GM23248 (cell line): ENCODE measurements at regions not wholly inside any gene's neighbourhood (a gene's known extent, or its start where the extent isn't known, plus 50 kb on each side); places are given as distances from the start of the nearest gene placed in this dataset.

Experiments used
- DNase-seq: peaks from one replicate; pipeline ENCODE4 v3.0.0-alpha.2; 2015
- H2AFZ ChIP-seq: fragments of 200-600 bp; sonication (generic); 2 replicates; pipeline ENCODE4 v1.6.1; 2016; ENCODE audit warnings: antibody characterized with exemption
- H3F3A ChIP-seq: fragments of 200-600 bp; sonication (generic); 2 replicates; pipeline ENCODE4 v1.6.1; 2016; ENCODE audit warnings: mild to moderate bottlenecking, antibody characterized with exemption, mixed run types; ENCODE audit not compliant: insufficient read depth
- H3K27ac ChIP-seq: fragments of 200-600 bp; sonication (generic); 2 replicates; pipeline ENCODE4 v1.5.1; 2016; ENCODE audit warnings: mild to moderate bottlenecking
- H3K27me3 ChIP-seq: fragments of 200-600 bp; sonication (generic); replicated peaks from 2 replicates; pipeline ENCODE4 v1.6.1; 2016; ENCODE audit warnings: mild to moderate bottlenecking; ENCODE audit not compliant: insufficient read depth
- H3K36me3 ChIP-seq: fragments of 200-600 bp; sonication (generic); 2 replicates; pipeline ENCODE4 v1.6.1; 2016; ENCODE audit warnings: low read depth, mild to moderate bottlenecking
- H3K4me1 ChIP-seq: fragments of 200-600 bp; sonication (generic); 2 replicates; pipeline ENCODE4 v1.6.1; 2016; ENCODE audit warnings: mild to moderate bottlenecking; ENCODE audit not compliant: insufficient read depth
- H3K4me2 ChIP-seq: fragments of 200-600 bp; sonication (generic); one replicate; pipeline ENCODE4 v1.6.1; 2016; ENCODE audit warnings: mild to moderate bottlenecking; ENCODE audit not compliant: unreplicated experiment
- H3K4me3 ChIP-seq: fragments of 200-600 bp; sonication (generic); 2 replicates; pipeline ENCODE4 v1.5.1; 2016; ENCODE audit warnings: mild to moderate bottlenecking
- H3K79me2 ChIP-seq: fragments of 200-600 bp; sonication (generic); 2 replicates; pipeline ENCODE4 v1.6.1; 2016; ENCODE audit warnings: mild to moderate bottlenecking; ENCODE audit not compliant: insufficient read depth
- H3K9ac ChIP-seq: fragments of 200-600 bp; sonication (generic); 2 replicates; pipeline ENCODE4 v1.6.1; 2016; ENCODE audit warnings: mild to moderate bottlenecking
- H3K9me2 ChIP-seq: fragments of 200-600 bp; sonication (generic); 2 replicates; pipeline ENCODE4 v1.6.1; 2016; ENCODE audit warnings: mixed run types, mild to moderate bottlenecking, moderate library complexity; ENCODE audit not compliant: insufficient read depth
- H3K9me3 ChIP-seq: fragments of 200-600 bp; sonication (generic); one replicate; pipeline ENCODE4 v1.6.1; 2017; ENCODE audit warnings: low read depth
- H4K20me1 ChIP-seq: fragments of 200-600 bp; sonication (generic); 2 replicates; pipeline ENCODE4 v1.6.0; 2016; ENCODE audit not compliant: insufficient read depth
- EZH2 ChIP-seq: fragments of 200-600 bp; sonication (generic); IDR thresholded peaks from 2 replicates; pipeline ENCODE4 v1.6.1; 2018; ENCODE audit warnings: antibody characterized with exemption, mild to moderate bottlenecking; ENCODE audit not compliant: insufficient read depth, poor library complexity, severe bottlenecking
- EZH2phosphoT487 ChIP-seq: fragments of 200-600 bp; sonication (generic); IDR thresholded peaks from 2 replicates; pipeline ENCODE4 v1.6.1; 2018; ENCODE audit warnings: antibody characterized with exemption, moderate library complexity, mild to moderate bottlenecking, low read depth; ENCODE audit not compliant: insufficient read depth
- WGBS, 2 experiments: methylation state at CpG; one replicate each; pipeline ENCODE4 v1.1.6; 2015 to 2017; ENCODE audit warnings: low lambda C conversion rate in 2 of 2, low coverage in 1 of 2; ENCODE audit errors: missing lambda C conversion rate in 2 of 2; 5-methylcytosine and 5-hydroxymethylcytosine counted together
- in situ Hi-C: fragments of 300-500 bp; cut with MboI; formaldehyde crosslinking; loops from 2 replicates; pipeline ENCODE4 v1.15.0; 2020

- Histone ChIP-seq H3K27me3 (no peaks in the 10 kb centered on the region), H4K20me1 (no peaks in the 10 kb centered on the region), H2AFZ (no peak overlapping the region), H3K4me2 (no peak overlapping the region), H3F3A (no peaks in the 10 kb centered on the region), H3K36me3 (no peaks in the 10 kb centered on the region), H3K27ac (no peak overlapping the region), H3K4me1 (no peaks in the 10 kb centered on the region), H3K9me3 (no peaks in the 10 kb centered on the region), H3K9ac (no peak overlapping the region), H3K9me2 (no peaks in the 10 kb centered on the region), H3K79me2 (no peaks in the 10 kb centered on the region), H3K4me3 (no peak overlapping the region)
- in situ Hi-C loops: no loop called here
- WGBS, 2 experiments: 22 to 23% methylated on average over 3 of the region's 3 CpGs
- TF ChIP-seq EZH2phosphoT487 (no peak), EZH2 (no peak)
- DNase-seq: no peak
Observed at GRCh38 chr10:20618011-20618547, 279.0 kb downstream of the NEBL start.

DNA sequence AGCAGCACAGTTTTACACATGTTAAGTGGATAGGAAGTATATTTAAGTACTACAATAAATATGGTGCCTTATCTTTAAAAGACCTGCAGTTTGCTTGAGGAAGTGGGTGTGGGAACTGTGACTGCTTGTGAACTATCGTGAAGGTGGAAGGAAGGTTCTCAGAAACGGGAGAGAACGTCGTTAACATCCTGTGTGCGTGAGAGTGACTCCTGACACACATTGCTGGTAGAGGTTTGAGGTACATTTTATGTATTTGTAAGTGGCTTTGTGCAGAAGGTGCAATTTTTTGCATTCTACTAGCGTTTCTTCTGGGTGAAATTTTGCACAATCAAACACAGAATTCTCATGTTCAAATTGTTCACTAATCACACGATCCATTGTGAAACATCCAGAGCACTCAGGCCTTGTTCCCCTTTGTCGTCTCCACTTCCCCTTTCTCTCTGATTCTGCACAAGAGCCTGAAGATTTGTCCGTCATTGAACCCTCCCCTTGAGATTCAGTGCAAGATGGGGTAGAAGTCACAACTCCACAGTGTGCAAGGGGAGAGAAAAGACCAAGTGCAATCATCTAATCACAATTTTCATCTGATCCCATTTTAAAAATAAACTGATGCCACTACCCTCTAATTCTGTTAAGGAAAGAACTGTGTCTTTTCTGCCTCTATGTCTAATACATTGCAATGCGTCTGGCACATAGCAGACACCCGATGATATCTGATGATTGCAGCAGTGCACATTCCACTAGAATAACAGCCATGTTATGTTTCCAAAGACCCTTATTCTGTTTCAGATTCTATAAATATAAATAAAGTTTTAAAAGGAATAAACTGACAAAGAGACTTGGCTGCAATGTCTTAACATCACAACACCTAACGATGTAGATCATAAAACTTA is 279.9 kb downstream of the NEBL start:
- in situ Hi-C loops: no loop called here
- DNase-seq: no peak
- no peak overlapping the region for H3K4me2 ChIP-seq
- no peaks in the 10 kb centered on the region for H3K4me1 ChIP-seq
- no peak overlapping the region for H3K27ac ChIP-seq
- H3K79me2 ChIP-seq: no peaks in the 10 kb centered on the region
- WGBS, 2 experiments: 64 to 67% methylated on average over 12 of the region's 12 CpGs
- H3K4me3 ChIP-seq: no peak overlapping the region
- H4K20me1 ChIP-seq: no peaks in the 10 kb centered on the region
- H3F3A ChIP-seq: no peaks in the 10 kb centered on the region
- TF ChIP-seq EZH2phosphoT487: no peak
- no peak for TF ChIP-seq EZH2
- H2AFZ ChIP-seq: no peak overlapping the region
- H3K9ac ChIP-seq: no peak overlapping the region
- H3K9me3 ChIP-seq: no peaks in the 10 kb centered on the region
- no peaks in the 10 kb centered on the region for H3K36me3 ChIP-seq
- no peaks in the 10 kb centered on the region for H3K27me3 ChIP-seq
- no peaks in the 10 kb centered on the region for H3K9me2 ChIP-seq

GRCh38 chr10:20616056-20616671 is 280.9 kb downstream of the NEBL start:
- no peaks in the 10 kb centered on the region for H4K20me1 ChIP-seq
- no peak for DNase-seq
- no peak overlapping the region for H2AFZ ChIP-seq
- no peaks in the 10 kb centered on the region for H3K27me3 ChIP-seq
- H3K9me2 ChIP-seq: no peaks in the 10 kb centered on the region
- no peak overlapping the region for H3K4me2 ChIP-seq
- no peak overlapping the region for H3K4me3 ChIP-seq
- H3K9ac ChIP-seq: no peak overlapping the region
- no peaks in the 10 kb centered on the region for H3F3A ChIP-seq
- 54 to 75% methylated on average over 3 of the region's 3 CpGs for WGBS, 2 experiments
- H3K4me1 ChIP-seq: no peaks in the 10 kb centered on the region
- H3K79me2 ChIP-seq: no peaks in the 10 kb centered on the region
- TF ChIP-seq EZH2 (no peak), EZH2phosphoT487 (no peak)
- H3K36me3 ChIP-seq: no peaks in the 10 kb centered on the region
- in situ Hi-C loops: no loop called here
- H3K27ac ChIP-seq: no peak overlapping the region
- H3K9me3 ChIP-seq: no peaks in the 10 kb centered on the region

DNA sequence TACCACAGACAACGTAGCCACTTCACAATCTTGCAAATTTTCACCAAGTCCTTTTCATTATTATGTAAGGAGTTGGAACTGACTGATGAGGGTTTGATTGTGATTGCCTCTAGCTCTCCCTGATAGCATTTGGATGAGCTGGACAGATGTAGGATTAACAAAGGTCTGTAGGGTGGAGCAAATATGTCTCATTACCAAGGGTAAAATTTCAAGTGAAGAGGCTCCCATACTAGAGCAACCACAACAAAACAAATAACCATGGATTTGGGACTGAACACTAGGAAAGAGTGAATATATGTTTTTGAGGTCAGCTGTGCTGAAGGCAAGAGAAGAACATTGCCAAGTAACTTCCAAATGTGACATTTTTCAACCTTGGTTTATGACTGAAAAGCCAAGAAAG is 281.7 kb downstream of the NEBL start:
- H3K79me2 ChIP-seq: no peaks in the 10 kb centered on the region
- in situ Hi-C loops: no loop called here
- H3K36me3 ChIP-seq: no peaks in the 10 kb centered on the region
- no peaks in the 10 kb centered on the region for H4K20me1 ChIP-seq
- 23 to 42% methylated on average over 1 of the region's 1 CpG for WGBS, 2 experiments
- no peak overlapping the region for H3K27ac ChIP-seq
- no peaks in the 10 kb centered on the region for H3K9me3 ChIP-seq
- H3K9me2 ChIP-seq: no peaks in the 10 kb centered on the region
- no peaks in the 10 kb centered on the region for H3K4me1 ChIP-seq
- no peak for TF ChIP-seq EZH2phosphoT487
- no peak for TF ChIP-seq EZH2
- H3K4me2 ChIP-seq: no peak overlapping the region
- no peaks in the 10 kb centered on the region for H3K27me3 ChIP-seq
- no peak overlapping the region for H3K9ac ChIP-seq
- no peak for DNase-seq
- H3K4me3 ChIP-seq: no peak overlapping the region
- H3F3A ChIP-seq: no peaks in the 10 kb centered on the region
- H2AFZ ChIP-seq: no peak overlapping the region
